Prostate gland (tissue), 2 donors: ENCODE measurements at regions not wholly inside any gene's neighbourhood (a gene's known extent, or its start where the extent isn't known, plus 50 kb on each side); places are given as distances from the start of the nearest gene placed in this dataset.

Experiments used
- CTCF ChIP-seq, 4 experiments: fragments of 200-600 bp in 2 of 4; fragments of 450-650 bp in 2 of 4; sonication (generic) in 2 of 4; IDR thresholded peaks; 1 replicate in 3 of 4; 2 replicates in 1 of 4; pipeline ENCODE4 v1.5.1; 2016 to 2019; ENCODE audit warnings: antibody characterized with exemption in 4 of 4, mild to moderate bottlenecking in 2 of 4, moderate library complexity in 2 of 4
- POLR2A ChIP-seq: fragments of 450-650 bp; IDR thresholded peaks from one replicate; pipeline ENCODE4 v1.6.1; 2016; ENCODE audit warnings: antibody characterized with exemption, mild to moderate bottlenecking
- POLR2AphosphoS5 ChIP-seq: sonication (generic); formaldehyde crosslinking; IDR thresholded peaks from one replicate; pipeline ENCODE4 v1.6.1; 2017; ENCODE audit warnings: antibody characterized with exemption

GRCh38 chr22:47593291-47593690 is 830.8 kb downstream of the TBC1D22A start:
- TF ChIP-seq CTCF (IDR thresholded peaks at IDR 0.05) (no peak), POLR2A (no peak), POLR2AphosphoS5 (no peak)
